ENCODE measurements at regions not wholly inside any gene's neighbourhood (a gene's known extent, or its start where the extent isn't known, plus 50 kb on each side); places are given as distances from the start of the nearest gene placed in this dataset.

DNA sequence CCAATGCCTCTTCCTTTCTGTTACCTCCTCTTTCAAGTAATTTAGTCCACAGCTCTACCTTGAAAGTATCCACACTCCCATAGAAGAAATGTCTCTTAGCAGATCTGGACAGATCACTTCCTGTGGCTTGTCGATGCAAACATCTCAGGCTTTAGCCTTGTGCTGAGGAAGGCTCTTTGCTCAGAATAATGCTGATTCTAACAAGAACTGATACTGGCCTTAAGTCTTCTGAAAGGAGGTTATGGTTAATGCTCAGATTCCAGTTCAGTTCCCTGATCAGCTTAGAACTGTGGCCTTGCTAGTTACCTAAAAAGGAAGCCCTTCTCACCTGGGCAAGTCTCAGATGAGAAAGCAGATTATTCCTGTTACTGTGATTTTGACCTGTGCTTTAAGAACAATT, 230.1 kb upstream of the FAT4 start:
- Histone ChIP-seq H3K4me1 (replicated peaks in 1 of 2; ENCODE audit: control insufficient read depth in 2 of 2, insufficient read depth in 2 of 2, low read length in 2 of 2) (no peaks in the 10 kb centered on the region), H3K9me1 (ENCODE audit: control insufficient read depth, insufficient read depth, low read length) (no peaks in the 10 kb centered on the region), H3K4me2 (ENCODE audit: insufficient read depth, low read length) (no peak overlapping the region), H3K9ac (ENCODE audit: insufficient read depth in 1 of 2, low read depth in 2 of 2, low read length in 2 of 2) (no peak overlapping the region), H3K36me3 (ENCODE audit: control insufficient read depth, insufficient read depth, low read length) (no peaks in the 10 kb centered on the region), H3K4me3 (no peak overlapping the region), H3K9me3 (replicated peaks; ENCODE audit: control insufficient read depth, insufficient read depth, low read depth, low read length) (0 out of 2 replicates have a peak, but pooled peaks cover 1% of the 10 kb centered on the region), H4K20me1 (replicated peaks; ENCODE audit: control insufficient read depth, insufficient read depth, low read length) (no peaks in the 10 kb centered on the region), H3K27ac (ENCODE audit: extremely low read depth, low read depth, low read length) (no peak overlapping the region), H3K27me3 (ENCODE audit: control insufficient read depth in 2 of 2, insufficient read depth in 2 of 2, low read length in 2 of 2) (no peaks in the 10 kb centered on the region), H2AFZ (ENCODE audit: low read depth, low read length) (no peak overlapping the region), H3K79me2 (ENCODE audit: control insufficient read depth, insufficient read depth, low read length) (no peaks in the 10 kb centered on the region)
- in situ Hi-C loops (cut with MboI) (no loop called here), intact Hi-C loops (cut with micrococcal nuclease) (no loop called here)
- WGBS (ENCODE audit: insufficient coverage, low coverage, missing lambda C conversion rate): 0% methylated on average over 1 of the region's 1 CpG
- ChIA-PET CTCF (ENCODE audit: low intra/inter-chr PET ratio) (no interaction called here), POLR2A (no interaction called here)
- no peak for ATAC-seq
- no TSS peak for BruUV-seq (replicated peaks)
- no peak for FAIRE-seq
- no peak for DNase-seq (ENCODE audit: extremely low read depth in 1 of 4, low spot score in 3 of 4)
- TF ChIP-seq, protein P1, sequence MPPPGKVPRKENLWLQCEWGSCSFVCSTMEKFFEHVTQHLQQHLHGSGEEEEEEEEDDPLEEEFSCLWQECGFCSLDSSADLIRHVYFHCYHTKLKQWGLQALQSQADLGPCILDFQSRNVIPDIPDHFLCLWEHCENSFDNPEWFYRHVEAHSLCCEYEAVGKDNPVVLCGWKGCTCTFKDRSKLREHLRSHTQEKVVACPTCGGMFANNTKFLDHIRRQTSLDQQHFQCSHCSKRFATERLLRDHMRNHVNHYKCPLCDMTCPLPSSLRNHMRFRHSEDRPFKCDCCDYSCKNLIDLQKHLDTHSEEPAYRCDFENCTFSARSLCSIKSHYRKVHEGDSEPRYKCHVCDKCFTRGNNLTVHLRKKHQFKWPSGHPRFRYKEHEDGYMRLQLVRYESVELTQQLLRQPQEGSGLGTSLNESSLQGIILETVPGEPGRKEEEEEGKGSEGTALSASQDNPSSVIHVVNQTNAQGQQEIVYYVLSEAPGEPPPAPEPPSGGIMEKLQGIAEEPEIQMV (tag; conservative IDR thresholded peaks at IDR 0.05; ENCODE audit: low read depth): no peak
- TF ChIP-seq, protein P2, sequence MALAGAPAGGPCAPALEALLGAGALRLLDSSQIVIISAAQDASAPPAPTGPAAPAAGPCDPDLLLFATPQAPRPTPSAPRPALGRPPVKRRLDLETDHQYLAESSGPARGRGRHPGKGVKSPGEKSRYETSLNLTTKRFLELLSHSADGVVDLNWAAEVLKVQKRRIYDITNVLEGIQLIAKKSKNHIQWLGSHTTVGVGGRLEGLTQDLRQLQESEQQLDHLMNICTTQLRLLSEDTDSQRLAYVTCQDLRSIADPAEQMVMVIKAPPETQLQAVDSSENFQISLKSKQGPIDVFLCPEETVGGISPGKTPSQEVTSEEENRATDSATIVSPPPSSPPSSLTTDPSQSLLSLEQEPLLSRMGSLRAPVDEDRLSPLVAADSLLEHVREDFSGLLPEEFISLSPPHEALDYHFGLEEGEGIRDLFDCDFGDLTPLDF (CRISPR knock-in tag; IDR thresholded peaks at IDR 0.05): no peak
- no peak for TF ChIP-seq ZNF140 (CRISPR knock-in tag; IDR thresholded peaks at IDR 0.05)
